ENCODE measurements at regions not wholly inside any gene's neighbourhood (a gene's known extent, or its start where the extent isn't known, plus 50 kb on each side); places are given as distances from the start of the nearest gene placed in this dataset.

- H3K27me3 ChIP-seq: no peaks in the 10 kb centered on the region
- DNase-seq (no peak), ATAC-seq (no peak)
- H3K9me3 ChIP-seq: peaks cover 5% of the 10 kb centered on the region
- no peaks in the 10 kb centered on the region for H3K4me1 ChIP-seq
- H3K27ac ChIP-seq: no peak overlapping the region
- no peak for TF ChIP-seq CTCF (IDR thresholded peaks at IDR 0.05)
- no peak overlapping the region for H3K4me3 ChIP-seq
- no peaks in the 10 kb centered on the region for H3K36me3 ChIP-seq
- intact Hi-C loops (cut with DNase I): no loop called here
Measured at GRCh38 chr4:71863457-71863856, 79.6 kb upstream of the GC start.

GRCh38 chr4:71864380-71864779 lies 80.5 kb upstream of the GC start:
- Histone ChIP-seq H3K27ac (no peak overlapping the region), H3K27me3 (no peaks in the 10 kb centered on the region), H3K36me3 (no peaks in the 10 kb centered on the region), H3K9me3 (peaks cover 5% of the 10 kb centered on the region), H3K4me1 (no peaks in the 10 kb centered on the region), H3K4me3 (no peak overlapping the region)
- ATAC-seq (no peak), DNase-seq (no peak)
- intact Hi-C loops (cut with DNase I): no loop called here
- no peak for TF ChIP-seq CTCF (IDR thresholded peaks at IDR 0.05)

- Histone ChIP-seq H3K36me3 (no peaks in the 10 kb centered on the region), H3K27ac (no peak overlapping the region), H3K27me3 (no peaks in the 10 kb centered on the region), H3K4me3 (no peak overlapping the region), H3K9me3 (peaks cover 5% of the 10 kb centered on the region), H3K4me1 (no peaks in the 10 kb centered on the region)
- no peak for TF ChIP-seq CTCF (IDR thresholded peaks at IDR 0.05)
- no peak for DNase-seq
- ATAC-seq: no peak
- intact Hi-C loops (cut with DNase I): no loop called here
Measured at GRCh38 chr4:71866212-71866885, 82.5 kb upstream of the GC start.

GRCh38 chr4:71867598-71867997 lies 83.7 kb upstream of the GC start:
- DNase-seq (no peak), ATAC-seq (no peak)
- Histone ChIP-seq H3K9me3 (no peaks in the 10 kb centered on the region), H3K36me3 (no peaks in the 10 kb centered on the region), H3K27me3 (no peaks in the 10 kb centered on the region), H3K4me1 (no peaks in the 10 kb centered on the region), H3K4me3 (no peak overlapping the region), H3K27ac (no peak overlapping the region)
- no peak for TF ChIP-seq CTCF (IDR thresholded peaks at IDR 0.05)
- intact Hi-C loops (cut with DNase I): no loop called here

GRCh38 chr4:71870456-71870855 lies 86.6 kb upstream of the GC start:
- DNase-seq (no peak), ATAC-seq (no peak)
- no peaks in the 10 kb centered on the region for H3K27me3 ChIP-seq
- no peak overlapping the region for H3K4me3 ChIP-seq
- no peaks in the 10 kb centered on the region for H3K4me1 ChIP-seq
- H3K9me3 ChIP-seq: no peaks in the 10 kb centered on the region
- no peak overlapping the region for H3K27ac ChIP-seq
- no peak for TF ChIP-seq CTCF (IDR thresholded peaks at IDR 0.05)
- intact Hi-C loops (cut with DNase I): no loop called here
- no peaks in the 10 kb centered on the region for H3K36me3 ChIP-seq

- H3K4me3 ChIP-seq: no peak overlapping the region
- no peaks in the 10 kb centered on the region for H3K36me3 ChIP-seq
- intact Hi-C loops (cut with DNase I): no loop called here
- TF ChIP-seq CTCF (IDR thresholded peaks at IDR 0.05): no peak
- ATAC-seq (no peak), DNase-seq (no peak)
- no peak overlapping the region for H3K27ac ChIP-seq
- H3K4me1 ChIP-seq: no peaks in the 10 kb centered on the region
- no peaks in the 10 kb centered on the region for H3K9me3 ChIP-seq
- no peaks in the 10 kb centered on the region for H3K27me3 ChIP-seq
Measured at GRCh38 chr4:71872221-71872620, 88.3 kb upstream of the GC start.

All from upper lobe of right lung (tissue), 1 donor.